Ascending aorta (tissue), 2 donors: ENCODE measurements at regions not wholly inside any gene's neighbourhood (a gene's known extent, or its start where the extent isn't known, plus 50 kb on each side); places are given as distances from the start of the nearest gene placed in this dataset.
"Not testable (repeated sequence)": the region's sequence is repeated elsewhere in the genome, so short reads cannot be mapped to it uniquely, and the experiment has no call there.

Experiments used
- DNase-seq, 2 donors: peaks; one replicate each; pipeline ENCODE4 v3.0.0-alpha.2; 2019; ENCODE audit warnings: low spot score in 2 of 2
- H3K27ac ChIP-seq, 2 donors: fragments of 200-600 bp; sonication (generic); one replicate each; pipeline ENCODE4 v1.5.1; 2016 to 2017; ENCODE audit warnings: mild to moderate bottlenecking in 1 of 2
- H3K27me3 ChIP-seq: fragments of 200-600 bp; sonication (generic); one replicate; pipeline ENCODE4 v1.5.1; 2017
- H3K36me3 ChIP-seq, 2 donors: fragments of 200-600 bp; sonication (generic); one replicate each; pipeline ENCODE4 v1.5.1; 2016
- H3K4me1 ChIP-seq, 2 donors: fragments of 200-600 bp; sonication (generic); one replicate each; pipeline ENCODE4 v1.5.1; 2016 to 2017; ENCODE audit warnings: mild to moderate bottlenecking in 1 of 2
- H3K4me3 ChIP-seq, 2 donors: fragments of 200-600 bp; sonication (generic); one replicate each; pipeline ENCODE4 v1.5.1; 2016 to 2017; ENCODE audit warnings: mild to moderate bottlenecking in 1 of 2
- H3K9me3 ChIP-seq, 2 donors: fragments of 200-600 bp; sonication (generic); one replicate each; pipeline ENCODE4 v1.5.1; 2016
- CTCF ChIP-seq, 3 experiments: fragments of 200-600 bp in 2 of 3; fragments of 450-650 bp in 1 of 3; sonication (generic) in 2 of 3; IDR thresholded peaks; one replicate each; pipeline ENCODE4 v1.5.1; 2016 to 2019; ENCODE audit warnings: antibody characterized with exemption in 3 of 3, mild to moderate bottlenecking in 1 of 3, moderate library complexity in 1 of 3
- intact Hi-C: fragments of 100-400 bp; cut with DNase I; formaldehyde crosslinking; loops from one replicate; pipeline ENCODE4 v1.15.1; 2023

DNA sequence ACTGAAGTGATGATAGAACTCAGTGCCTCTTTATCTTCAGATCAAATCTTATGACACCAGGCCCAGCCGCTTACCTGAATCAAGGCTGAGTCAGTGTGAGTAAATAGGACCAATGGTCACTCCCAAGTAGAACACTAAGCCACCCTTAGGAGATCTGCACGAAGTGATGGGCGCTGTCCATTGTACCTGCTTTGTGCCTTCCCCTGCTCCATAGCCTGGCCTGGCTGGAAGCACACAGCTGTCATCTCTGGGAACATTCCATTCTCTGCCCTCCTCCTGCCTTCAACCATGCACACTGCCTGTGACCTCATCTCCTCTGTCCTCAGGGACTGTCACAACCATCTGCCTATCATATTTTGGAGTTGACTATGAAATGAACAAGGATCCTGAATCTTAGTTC, 279.5 kb upstream of the ASIC2 start:
- TF ChIP-seq CTCF (IDR thresholded peaks at IDR 0.05): no peak
- intact Hi-C loops: no loop called here
- no peaks in the 10 kb centered on the region for H3K4me1 ChIP-seq
- no peak overlapping the region for H3K4me3 ChIP-seq
- no peaks in the 10 kb centered on the region for H3K27me3 ChIP-seq
- no peaks in the 10 kb centered on the region for H3K36me3 ChIP-seq
- no peaks in the 10 kb centered on the region for H3K9me3 ChIP-seq
- no peak overlapping the region for H3K27ac ChIP-seq
- no peak for DNase-seq

GRCh38 chr17:33574942-33575445, 281.9 kb upstream of the ASIC2 start:
- no peak for DNase-seq
- intact Hi-C loops: no loop called here
- H3K36me3 ChIP-seq: no peaks in the 10 kb centered on the region
- no peak for TF ChIP-seq CTCF (IDR thresholded peaks at IDR 0.05)
- H3K4me3 ChIP-seq: no peak overlapping the region
- no peaks in the 10 kb centered on the region for H3K9me3 ChIP-seq
- no peaks in the 10 kb centered on the region for H3K4me1 ChIP-seq
- H3K27me3 ChIP-seq: no peaks in the 10 kb centered on the region
- H3K27ac ChIP-seq: no peak overlapping the region

DNA sequence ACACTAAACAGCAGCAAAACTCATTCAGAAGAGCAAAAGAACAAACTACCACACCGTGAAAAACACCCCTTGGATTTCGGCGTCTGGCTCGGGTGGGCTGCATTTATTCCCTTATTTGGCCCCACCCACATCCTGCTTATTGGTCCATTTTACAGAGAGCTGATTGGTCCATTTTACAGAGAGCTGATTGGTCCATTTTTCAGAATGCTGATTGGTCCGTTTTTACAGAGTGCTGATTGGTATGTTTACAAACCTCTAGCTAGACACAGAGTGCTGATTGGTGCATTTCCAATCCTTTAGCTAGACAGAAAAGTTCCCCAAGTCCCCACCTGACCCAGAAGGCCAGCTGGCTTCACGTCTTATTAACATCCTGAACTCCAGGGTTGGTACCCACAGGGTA, 286.6 kb upstream of the ASIC2 start:
- H3K9me3 ChIP-seq, intact Hi-C loops: not testable (repeated sequence)

GRCh38 chr17:33580215-33580614, 287.1 kb upstream of the ASIC2 start:
- TF ChIP-seq CTCF (IDR thresholded peaks at IDR 0.05): no peak

More for the DNA sequence above, 286.6 kb upstream of the ASIC2 start:
- not testable (repeated sequence) for H3K4me1 ChIP-seq, DNase-seq, H3K4me3 ChIP-seq, H3K27me3 ChIP-seq, H3K36me3 ChIP-seq, H3K27ac ChIP-seq

DNA sequence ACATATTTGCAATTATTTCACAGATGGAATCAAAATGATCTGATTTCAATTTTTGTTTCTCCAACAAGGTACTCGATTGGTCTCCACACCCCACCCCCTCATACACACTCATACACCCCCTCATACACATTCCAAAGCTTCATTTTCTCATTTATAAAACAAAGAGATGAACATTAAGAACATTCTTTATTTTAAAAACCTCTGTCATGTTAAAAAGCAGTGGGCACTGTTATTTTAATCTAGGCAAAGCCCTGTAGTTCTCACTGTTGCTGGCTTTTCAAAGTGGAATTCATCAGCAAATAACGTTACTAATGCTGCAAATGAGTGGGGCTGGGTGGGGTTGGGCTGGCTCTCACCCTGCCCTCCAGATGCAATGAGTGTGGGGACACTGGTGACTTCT, 289.6 kb upstream of the ASIC2 start:
- H3K27me3 ChIP-seq: no peaks in the 10 kb centered on the region
- no peak for DNase-seq
- no peak overlapping the region for H3K27ac ChIP-seq
- no peak overlapping the region for H3K4me3 ChIP-seq
- no peaks in the 10 kb centered on the region for H3K9me3 ChIP-seq
- no peaks in the 10 kb centered on the region for H3K36me3 ChIP-seq
- no peak for TF ChIP-seq CTCF (IDR thresholded peaks at IDR 0.05)
- no peaks in the 10 kb centered on the region for H3K4me1 ChIP-seq
- intact Hi-C loops: no loop called here

More at GRCh38 chr17:33580215-33580614, 287.1 kb upstream of the ASIC2 start:
- Histone ChIP-seq H3K4me3 (no peak overlapping the region), H3K27me3 (no peaks in the 10 kb centered on the region), H3K27ac (no peak overlapping the region), H3K9me3 (no peaks in the 10 kb centered on the region), H3K4me1 (no peaks in the 10 kb centered on the region), H3K36me3 (no peaks in the 10 kb centered on the region)
- DNase-seq: no peak
- intact Hi-C loops: no loop called here

GRCh38 chr17:33583518-33584417, 290.7 kb upstream of the ASIC2 start:
- H3K27ac ChIP-seq: no peak overlapping the region
- H3K36me3 ChIP-seq: no peaks in the 10 kb centered on the region
- no peak overlapping the region for H3K4me3 ChIP-seq
- H3K4me1 ChIP-seq: no peaks in the 10 kb centered on the region
- H3K9me3 ChIP-seq: no peaks in the 10 kb centered on the region
- H3K27me3 ChIP-seq: no peaks in the 10 kb centered on the region
- DNase-seq: no peak
- no peak for TF ChIP-seq CTCF (IDR thresholded peaks at IDR 0.05)
- intact Hi-C loops: no loop called here
